ENCODE measurements at regions not wholly inside any gene's neighbourhood (a gene's known extent, or its start where the extent isn't known, plus 50 kb on each side); places are given as distances from the start of the nearest gene placed in this dataset.
A peak's percentile ranks its signal among the peaks of the same experiment; 100 is the strongest.

DNA sequence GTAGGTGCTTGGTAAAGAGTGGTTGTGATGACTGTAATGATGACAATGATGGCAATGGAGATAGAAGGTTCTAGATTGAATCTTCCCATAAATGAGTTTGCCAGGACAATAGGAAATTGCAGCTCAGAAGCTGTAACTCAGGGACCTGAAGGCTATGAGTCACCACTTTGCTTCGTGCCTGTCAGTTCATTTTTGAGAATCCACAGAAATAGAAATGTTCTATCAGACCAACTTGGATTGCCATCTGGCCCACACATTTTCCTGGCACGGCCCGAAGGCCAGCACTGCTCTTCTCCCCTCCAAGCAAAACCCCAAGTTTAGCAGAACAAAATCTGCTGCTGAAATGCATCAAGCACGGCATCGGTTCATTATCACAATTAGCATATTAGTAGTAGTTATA is 1127.0 kb downstream of the BCL11B start:
- no peak for DNase-seq

GRCh38 chr14:98146416-98146815 is 1125.6 kb downstream of the BCL11B start:
- no peak for DNase-seq

- DNase-seq = no peak
These were observed 1117.7 kb downstream of the BCL11B start for GRCh38 chr14:98154254-98154653.

DNA sequence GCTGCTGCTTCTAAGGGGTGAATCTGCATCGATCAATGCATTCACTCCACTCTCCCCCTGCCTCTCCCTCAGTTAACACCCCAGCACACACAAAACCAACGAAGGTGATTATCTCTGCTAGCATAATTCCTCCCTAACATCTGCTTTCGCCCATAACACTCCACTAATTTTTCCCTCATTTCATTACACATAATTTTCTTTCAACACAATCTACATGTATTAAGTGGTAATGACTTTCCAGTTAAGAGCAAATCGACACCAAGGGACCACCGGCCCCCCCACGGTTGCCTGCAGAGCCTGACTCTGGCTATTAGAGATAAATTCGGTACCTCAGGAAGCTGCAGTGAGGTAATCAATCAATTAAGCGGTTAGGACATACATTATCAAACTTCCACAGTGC is 1115.6 kb downstream of the BCL11B start:
- no peak for DNase-seq

DNA sequence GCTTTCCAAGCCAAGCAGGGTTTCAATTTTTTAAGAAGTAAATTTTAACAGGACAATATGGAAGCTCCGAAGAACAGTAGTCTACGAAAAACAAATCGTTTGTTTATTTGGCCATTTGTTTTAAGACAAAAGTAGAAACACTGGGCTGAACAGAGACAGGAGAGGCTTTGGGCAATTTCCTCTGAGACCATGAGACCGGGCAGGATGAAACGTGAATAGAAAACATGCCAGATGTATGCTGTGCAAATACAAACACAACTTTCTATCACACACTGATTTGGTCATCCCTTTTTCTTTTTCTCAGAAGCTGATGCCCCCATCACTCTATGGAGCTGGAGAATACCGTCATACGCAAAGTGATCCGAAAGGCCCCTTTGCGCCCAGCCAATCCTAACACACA is 1111.1 kb downstream of the BCL11B start:
- DNase-seq = no peak

DNA sequence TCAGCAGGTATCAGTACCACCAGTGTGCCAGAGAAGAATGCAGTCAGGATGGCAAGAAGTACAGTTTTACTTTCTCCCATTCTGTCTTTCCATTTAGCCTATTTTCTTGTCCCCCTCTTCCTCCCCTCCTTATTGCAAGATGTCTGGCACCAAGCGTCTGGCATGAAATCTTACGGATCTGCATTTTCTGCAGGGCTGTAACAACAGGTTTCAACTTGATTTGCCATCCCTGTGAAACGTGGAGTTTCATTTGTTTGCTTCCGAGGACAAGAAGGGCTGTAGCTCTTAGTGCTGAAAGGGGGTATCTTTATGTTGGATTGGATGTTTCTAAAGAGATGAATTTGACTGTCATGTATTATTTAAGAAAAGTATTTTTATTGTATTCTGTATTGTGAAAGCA is 1110.6 kb downstream of the BCL11B start:
- DNase-seq = no peak

DNA sequence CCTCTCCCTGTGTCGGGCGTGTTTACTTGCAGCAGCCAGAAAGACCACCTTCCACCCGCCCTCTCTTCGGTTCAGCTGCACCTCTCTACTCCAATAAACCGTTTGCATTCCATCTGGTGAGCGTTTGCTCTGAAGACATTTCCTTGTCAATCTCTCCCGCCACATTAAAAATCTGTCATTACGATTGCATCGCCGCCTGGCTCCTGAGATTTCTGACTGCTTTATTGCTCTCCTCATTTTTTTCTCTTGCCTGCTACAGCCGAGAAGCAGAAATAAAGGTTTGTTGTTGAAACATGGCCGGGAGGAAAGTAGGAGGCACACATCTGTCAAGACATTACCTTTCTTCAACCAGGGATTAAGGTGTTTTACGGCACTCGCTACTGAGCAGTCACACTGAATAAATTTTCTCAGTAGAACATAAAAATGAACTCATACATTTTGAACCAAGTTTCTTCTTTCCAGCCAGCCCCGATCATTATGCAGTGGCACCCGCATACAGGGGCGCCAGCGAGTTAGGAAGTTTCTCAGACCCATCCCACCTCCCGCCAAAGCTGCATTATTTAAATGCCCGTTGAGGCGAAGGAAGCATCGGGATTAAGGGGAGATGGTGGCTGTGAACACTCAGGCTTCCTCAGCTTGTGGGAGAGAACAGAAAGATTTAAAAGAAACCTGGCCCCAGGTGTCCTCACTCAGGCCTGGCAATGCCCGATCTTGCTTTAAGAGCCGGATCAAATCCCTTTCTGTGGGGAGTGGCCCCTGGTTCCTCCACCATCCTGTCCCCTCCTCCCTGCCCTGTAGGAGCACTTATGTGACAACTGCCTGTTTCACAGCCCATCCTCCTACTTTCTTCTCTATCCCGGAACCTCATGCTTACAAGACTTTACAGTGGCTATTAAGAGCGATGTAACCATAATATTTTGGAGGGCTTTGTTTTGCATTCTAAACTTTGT is 1108.9 kb downstream of the BCL11B start:
- DNase-seq = peak in 1 of 6 experiments; percentile 7

- no peak for DNase-seq
These were observed 1108.1 kb downstream of the BCL11B start for GRCh38 chr14:98163873-98164272.

GRCh38 chr14:98165976-98166375 is 1106.0 kb downstream of the BCL11B start:
- DNase-seq = no peak

GRCh38 chr14:98167275-98167674 is 1104.7 kb downstream of the BCL11B start:
- DNase-seq = peak in 2 of 6 experiments; percentile 28 to 38

GRCh38 chr14:98167705-98168104 is 1104.3 kb downstream of the BCL11B start:
- DNase-seq = peak in 2 of 6 experiments; percentile 20 to 38

- peak in 2 of 6 experiments; percentile 17 to 35 for DNase-seq
These were observed 1103.6 kb downstream of the BCL11B start for GRCh38 chr14:98168211-98168985.

DNA sequence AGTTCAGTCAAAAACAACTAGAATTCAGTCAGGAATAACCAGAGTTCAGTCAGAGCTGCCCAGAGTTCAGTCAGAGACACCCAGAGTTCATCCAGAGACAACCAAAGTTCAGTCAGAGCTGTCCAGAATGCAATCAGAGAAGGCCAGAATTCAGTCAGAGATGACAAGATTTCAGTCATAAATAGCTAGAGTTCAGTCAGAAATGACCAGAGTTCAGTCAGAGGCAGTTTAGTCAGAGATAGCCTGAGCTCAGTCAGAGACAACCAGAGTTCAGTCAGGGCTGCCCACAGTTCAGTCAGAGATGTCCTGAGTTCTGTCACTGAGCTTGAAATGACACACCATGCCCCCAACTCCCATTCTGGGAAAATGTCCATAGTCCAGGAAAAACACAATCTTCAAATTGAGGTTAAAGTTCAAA is 1102.8 kb downstream of the BCL11B start:
- no peak for DNase-seq

- DNase-seq = peak in 1 of 6 experiments; percentile 41
These were observed 1101.4 kb downstream of the BCL11B start for GRCh38 chr14:98170575-98170974.

DNA sequence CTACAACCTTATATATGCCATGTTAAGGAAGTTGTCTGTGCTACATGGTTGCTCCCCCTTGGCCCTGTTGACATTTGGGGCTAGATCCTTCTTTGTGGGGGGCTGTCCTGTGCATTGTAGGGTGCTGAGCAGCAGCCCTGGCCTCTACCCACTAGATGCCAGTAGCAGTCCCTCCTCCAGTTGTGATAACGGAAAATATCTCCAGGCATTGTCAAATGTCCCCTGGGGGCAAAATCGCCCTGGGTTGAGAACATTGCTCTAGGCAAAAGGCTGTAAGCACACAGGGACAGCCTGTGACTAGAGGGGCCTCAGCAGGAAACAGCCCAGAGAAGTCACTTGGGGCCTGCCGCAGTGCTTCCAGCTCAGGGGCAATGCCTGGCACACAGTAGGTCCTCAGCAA is 1100.3 kb downstream of the BCL11B start:
- no peak for DNase-seq

DNA sequence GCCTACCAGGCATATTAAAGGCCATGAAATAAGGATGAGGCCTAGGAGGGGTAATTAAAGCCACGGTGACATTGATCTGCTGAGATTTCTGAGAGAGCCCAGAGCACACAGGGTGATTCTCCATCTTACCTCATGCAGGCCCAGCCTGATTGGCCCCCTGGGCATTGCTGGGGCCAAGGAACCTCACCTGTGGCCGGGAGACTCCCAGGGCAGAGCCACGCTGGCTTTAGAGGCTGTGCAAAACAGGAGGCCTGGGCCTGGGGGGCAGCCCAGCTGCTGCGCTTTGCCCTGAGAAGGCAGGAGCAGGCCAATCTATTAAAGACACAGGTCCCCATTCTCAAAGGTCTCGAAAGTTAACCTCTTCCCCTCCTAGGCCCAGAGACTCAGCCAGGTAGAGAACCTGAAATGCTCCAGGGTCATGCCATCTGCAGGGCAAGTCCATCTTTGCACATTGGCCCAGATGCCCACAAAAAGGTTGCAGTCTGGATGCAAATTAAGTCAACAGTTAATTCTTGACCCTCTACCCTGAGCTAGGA is 1099.7 kb downstream of the BCL11B start:
- DNase-seq = no peak

DNA sequence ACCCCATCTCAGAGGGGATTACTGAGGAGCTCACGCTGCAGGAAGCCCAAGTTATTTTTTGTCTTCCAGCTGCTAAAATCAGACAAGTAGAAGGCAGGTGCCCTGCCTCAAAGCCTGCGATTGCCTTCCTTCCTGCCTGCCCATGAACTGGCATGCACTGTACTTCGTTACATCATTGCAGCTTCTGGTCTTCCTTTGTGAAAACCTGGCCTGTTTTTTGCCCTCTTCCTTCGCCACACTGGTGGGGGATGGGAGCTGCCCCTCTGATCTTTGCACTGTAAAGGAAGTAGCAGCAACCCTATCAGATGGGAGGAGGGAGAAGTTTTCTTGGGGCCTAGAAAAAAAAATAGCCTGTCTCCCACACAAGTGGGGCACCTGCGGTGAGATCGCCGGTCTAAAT is 1098.7 kb downstream of the BCL11B start:
- DNase-seq = peak; percentile 45 to 84 (median 71)

DNA sequence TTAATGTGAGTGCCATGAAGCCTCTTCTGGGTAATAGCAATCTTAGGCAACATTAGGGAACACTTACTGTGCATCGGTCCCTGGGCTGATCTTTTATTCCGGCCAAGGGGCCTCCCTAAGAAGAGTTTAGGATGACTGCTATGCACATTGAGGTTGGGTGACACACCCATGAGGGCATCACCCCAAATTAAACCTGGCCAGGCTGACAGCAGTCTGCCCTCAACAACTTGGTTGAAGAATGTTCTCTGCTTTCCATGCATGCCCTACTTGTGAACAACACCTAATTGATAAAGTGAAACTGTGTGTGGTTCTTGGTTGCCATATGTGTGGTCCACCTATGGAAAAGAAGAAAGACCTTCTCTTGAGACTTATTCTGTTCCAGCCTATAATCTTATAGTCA is 1098.0 kb downstream of the BCL11B start:
- DNase-seq = peak in 1 of 6 experiments; percentile 40

DNA sequence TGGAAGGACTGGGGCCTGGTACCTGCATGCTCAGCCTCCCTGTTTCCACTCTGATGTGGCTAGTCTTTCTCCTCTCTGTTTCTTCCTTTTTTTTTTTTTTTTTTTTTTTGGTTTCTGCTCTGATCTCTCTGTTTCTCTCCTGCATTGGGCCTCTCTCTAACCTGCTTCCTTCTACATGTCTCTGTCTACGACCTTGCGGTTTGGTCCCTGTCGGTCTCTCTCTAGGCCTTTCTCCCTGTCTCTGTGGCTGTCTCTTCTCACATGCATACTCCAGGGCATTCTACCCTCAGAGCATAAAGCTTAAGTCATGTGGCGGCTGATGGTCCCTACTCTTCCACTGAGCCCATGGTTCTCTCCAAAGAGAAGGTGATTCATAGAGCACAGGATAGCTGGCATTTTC is 1096.6 kb downstream of the BCL11B start:
- DNase-seq = peak in 5 of 6 experiments; percentile 25 to 53 (median 38)

DNA sequence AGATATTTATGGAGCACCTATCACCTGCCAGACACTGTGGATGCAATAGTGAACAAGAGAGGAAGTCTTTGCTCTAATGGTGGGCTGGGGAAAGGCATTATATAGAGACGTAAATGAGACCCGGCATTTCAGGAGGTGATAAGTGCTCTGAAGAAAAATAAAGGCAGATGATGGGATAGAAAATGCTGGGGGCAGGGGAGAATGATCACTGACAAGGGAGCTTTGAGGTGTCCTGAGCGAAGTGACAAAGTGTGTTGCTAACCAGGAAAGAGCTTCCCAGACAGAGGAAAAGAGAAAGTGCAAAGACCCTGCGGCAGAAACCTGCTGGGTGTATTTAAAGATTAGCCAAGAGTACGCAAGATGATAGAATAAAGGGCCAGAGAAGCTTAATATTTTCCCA is 1096.1 kb downstream of the BCL11B start:
- DNase-seq = no peak

GRCh38 chr14:98176892-98177291 is 1095.1 kb downstream of the BCL11B start:
- no peak for DNase-seq

- peak in 2 of 6 experiments; percentile 26 to 37 for DNase-seq
These were observed 1094.4 kb downstream of the BCL11B start for GRCh38 chr14:98177551-98177950.

- no peak for DNase-seq
These were observed 1090.8 kb downstream of the BCL11B start for GRCh38 chr14:98181241-98181640.
